ENCODE measurements at regions not wholly inside any gene's neighbourhood (a gene's known extent, or its start where the extent isn't known, plus 50 kb on each side); places are given as distances from the start of the nearest gene placed in this dataset.

DNA sequence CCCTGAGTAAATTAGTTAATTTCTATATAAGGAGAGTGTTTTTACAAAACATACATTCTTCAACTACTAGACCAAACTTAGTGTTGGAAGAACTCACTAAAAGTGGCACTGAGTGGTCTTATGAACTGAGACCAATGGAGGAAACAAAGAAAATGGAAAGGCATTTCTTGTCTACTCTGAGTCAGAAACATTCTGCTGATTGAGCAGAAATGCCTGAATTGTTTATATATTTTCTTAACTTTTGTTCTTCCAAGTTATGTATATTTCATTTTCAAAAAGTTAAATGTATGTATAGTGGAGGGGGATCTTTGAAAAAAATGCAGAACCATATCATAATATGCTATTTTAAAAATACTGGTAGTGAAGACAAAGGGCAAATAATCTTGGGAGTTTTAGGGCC, 320.7 kb downstream of the HGF start:
- TF ChIP-seq RAD21 (IDR thresholded peaks at IDR 0.05; ENCODE audit: low read depth) (no peak), TAF1 (IDR thresholded peaks at IDR 0.05; ENCODE audit: low read depth) (no peak), TEAD4 (IDR thresholded peaks at IDR 0.05) (no peak), TCF12 (IDR thresholded peaks at IDR 0.05; ENCODE audit: low read depth) (no peak)
- TF ChIP-seq, protein P1, sequence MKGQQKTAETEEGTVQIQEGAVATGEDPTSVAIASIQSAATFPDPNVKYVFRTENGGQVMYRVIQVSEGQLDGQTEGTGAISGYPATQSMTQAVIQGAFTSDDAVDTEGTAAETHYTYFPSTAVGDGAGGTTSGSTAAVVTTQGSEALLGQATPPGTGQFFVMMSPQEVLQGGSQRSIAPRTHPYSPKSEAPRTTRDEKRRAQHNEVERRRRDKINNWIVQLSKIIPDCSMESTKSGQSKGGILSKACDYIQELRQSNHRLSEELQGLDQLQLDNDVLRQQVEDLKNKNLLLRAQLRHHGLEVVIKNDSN (IDR thresholded peaks at IDR 0.05) = no peak

DNA sequence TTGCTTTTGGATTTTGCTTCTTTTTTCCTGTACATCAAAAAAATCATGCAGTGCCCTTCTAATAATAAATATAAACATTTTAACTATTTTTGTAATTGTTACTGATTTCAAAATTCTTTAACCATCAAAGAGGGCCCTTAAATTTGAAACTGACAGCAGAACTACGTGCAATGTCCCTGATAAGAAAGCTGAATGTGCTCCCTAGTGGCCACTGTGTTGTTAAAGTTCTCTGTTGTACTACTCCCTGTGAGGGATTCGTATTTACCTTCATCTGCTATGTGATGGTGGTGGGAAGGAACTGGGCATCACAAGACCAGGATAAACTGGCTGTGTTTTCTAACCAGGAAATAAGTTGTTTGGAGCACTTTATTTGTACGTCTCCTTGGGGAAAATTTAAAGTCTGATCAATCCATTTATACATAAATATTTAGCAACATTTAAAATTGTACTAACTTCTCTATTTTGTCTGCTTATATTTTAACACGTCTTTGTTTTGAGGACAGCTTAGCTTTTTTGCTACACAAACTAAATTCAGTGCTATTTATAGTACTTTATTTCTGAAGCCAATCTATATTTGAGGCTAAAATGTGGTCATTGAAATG, 322.4 kb downstream of the HGF start:
- TF ChIP-seq ZBTB7A (IDR thresholded peaks at IDR 0.05; ENCODE audit: low read depth) (no peak), RAD21 (IDR thresholded peaks at IDR 0.05; ENCODE audit: low read depth) (peak; percentile 81)

DNA sequence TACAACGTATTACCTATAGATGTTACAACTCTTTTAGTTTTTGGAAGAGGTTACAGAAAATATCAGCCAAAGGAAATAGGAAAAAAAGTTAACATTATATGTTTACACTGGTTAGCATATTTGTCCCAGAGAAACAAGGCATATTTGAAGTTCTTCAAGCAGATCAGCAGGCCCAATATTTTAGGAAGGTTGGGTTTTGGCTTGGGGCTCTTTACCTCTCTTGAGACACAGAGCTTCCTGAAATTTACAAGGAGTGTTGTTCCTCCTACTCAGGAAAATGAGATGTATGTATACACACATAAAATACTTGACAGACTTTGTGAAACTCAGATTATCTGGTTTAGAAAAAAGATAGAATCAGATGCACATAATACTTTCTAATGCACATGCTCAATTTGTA, 323.6 kb downstream of the HGF start:
- TF ChIP-seq CREB1 (IDR thresholded peaks at IDR 0.05; ENCODE audit: low read depth) = no peak
- no peak for TF ChIP-seq CEBPB (IDR thresholded peaks at IDR 0.05)
- TF ChIP-seq, protein P2, sequence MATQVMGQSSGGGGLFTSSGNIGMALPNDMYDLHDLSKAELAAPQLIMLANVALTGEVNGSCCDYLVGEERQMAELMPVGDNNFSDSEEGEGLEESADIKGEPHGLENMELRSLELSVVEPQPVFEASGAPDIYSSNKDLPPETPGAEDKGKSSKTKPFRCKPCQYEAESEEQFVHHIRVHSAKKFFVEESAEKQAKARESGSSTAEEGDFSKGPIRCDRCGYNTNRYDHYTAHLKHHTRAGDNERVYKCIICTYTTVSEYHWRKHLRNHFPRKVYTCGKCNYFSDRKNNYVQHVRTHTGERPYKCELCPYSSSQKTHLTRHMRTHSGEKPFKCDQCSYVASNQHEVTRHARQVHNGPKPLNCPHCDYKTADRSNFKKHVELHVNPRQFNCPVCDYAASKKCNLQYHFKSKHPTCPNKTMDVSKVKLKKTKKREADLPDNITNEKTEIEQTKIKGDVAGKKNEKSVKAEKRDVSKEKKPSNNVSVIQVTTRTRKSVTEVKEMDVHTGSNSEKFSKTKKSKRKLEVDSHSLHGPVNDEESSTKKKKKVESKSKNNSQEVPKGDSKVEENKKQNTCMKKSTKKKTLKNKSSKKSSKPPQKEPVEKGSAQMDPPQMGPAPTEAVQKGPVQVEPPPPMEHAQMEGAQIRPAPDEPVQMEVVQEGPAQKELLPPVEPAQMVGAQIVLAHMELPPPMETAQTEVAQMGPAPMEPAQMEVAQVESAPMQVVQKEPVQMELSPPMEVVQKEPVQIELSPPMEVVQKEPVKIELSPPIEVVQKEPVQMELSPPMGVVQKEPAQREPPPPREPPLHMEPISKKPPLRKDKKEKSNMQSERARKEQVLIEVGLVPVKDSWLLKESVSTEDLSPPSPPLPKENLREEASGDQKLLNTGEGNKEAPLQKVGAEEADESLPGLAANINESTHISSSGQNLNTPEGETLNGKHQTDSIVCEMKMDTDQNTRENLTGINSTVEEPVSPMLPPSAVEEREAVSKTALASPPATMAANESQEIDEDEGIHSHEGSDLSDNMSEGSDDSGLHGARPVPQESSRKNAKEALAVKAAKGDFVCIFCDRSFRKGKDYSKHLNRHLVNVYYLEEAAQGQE (IDR thresholded peaks at IDR 0.05; ENCODE audit: low read depth) = no peak
- no peak for TF ChIP-seq EGR1 (IDR thresholded peaks at IDR 0.05)
- TF ChIP-seq ZBTB7A (IDR thresholded peaks at IDR 0.05; ENCODE audit: low read depth) = no peak
- no peak for TF ChIP-seq TCF12 (IDR thresholded peaks at IDR 0.05; ENCODE audit: low read depth)
- no peak for TF ChIP-seq EP300 (IDR thresholded peaks at IDR 0.05; ENCODE audit: borderline replicate concordance)
- no peak for TF ChIP-seq YY1 (IDR thresholded peaks at IDR 0.05; ENCODE audit: low read depth)

DNA sequence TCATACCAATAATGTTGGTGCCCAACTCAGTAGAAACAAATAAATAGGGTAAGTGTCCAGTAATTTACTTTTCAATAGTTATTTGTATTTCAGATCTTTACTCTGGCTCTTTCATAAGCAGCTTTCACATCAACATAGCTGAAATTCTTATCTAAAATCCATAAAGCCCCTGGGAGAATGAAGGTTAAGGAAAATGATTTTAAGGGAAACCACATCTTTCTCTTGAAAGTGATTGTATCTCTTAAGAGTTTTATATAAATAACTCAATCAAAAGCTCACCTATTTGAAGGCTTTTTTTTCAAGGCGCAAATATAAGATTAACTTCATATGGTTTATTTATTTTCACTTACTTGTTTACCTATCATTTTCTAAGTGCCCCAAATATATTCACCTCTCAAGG, 324.4 kb downstream of the HGF start:
- TF ChIP-seq, protein P3, sequence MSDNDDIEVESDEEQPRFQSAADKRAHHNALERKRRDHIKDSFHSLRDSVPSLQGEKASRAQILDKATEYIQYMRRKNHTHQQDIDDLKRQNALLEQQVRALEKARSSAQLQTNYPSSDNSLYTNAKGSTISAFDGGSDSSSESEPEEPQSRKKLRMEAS (IDR thresholded peaks at IDR 0.05) = no peak
- TF ChIP-seq EGR1 (IDR thresholded peaks at IDR 0.05) (no peak), CEBPB (IDR thresholded peaks at IDR 0.05) (no peak), YY1 (IDR thresholded peaks at IDR 0.05; ENCODE audit: low read depth) (no peak), EP300 (IDR thresholded peaks at IDR 0.05; ENCODE audit: borderline replicate concordance) (no peak), RAD21 (IDR thresholded peaks at IDR 0.05; ENCODE audit: low read depth) (no peak), FOXM1 (IDR thresholded peaks at IDR 0.05; ENCODE audit: borderline replicate concordance, low read depth) (no peak), ZBTB7A (IDR thresholded peaks at IDR 0.05; ENCODE audit: low read depth) (no peak), NFIC (IDR thresholded peaks at IDR 0.05) (no peak), TEAD4 (IDR thresholded peaks at IDR 0.05) (no peak), TCF12 (IDR thresholded peaks at IDR 0.05; ENCODE audit: low read depth) (no peak), CREB1 (IDR thresholded peaks at IDR 0.05; ENCODE audit: low read depth) (no peak), TAF1 (IDR thresholded peaks at IDR 0.05; ENCODE audit: low read depth) (no peak)
- TF ChIP-seq, protein P1 (IDR thresholded peaks at IDR 0.05) = no peak
- TF ChIP-seq, protein P2 (IDR thresholded peaks at IDR 0.05; ENCODE audit: low read depth) = no peak

DNA sequence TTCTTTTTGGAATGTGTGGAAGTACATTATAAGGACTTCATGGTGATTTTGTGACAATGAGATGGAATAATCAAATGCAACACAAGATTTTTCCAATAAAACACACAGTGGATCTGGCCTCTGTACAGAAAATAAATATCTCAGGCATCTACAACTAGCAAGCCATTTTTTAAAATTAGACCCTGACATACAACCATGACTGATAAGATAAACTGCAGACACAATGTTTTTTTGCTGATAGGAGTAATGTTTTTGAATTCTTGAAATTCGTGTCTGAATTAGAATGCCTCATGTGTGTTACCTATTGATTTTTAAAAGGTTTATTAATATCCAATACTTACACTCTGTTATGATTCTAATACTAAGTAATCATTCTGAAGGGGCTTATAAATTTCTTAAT, 328.1 kb downstream of the HGF start:
- TF ChIP-seq NFIC (IDR thresholded peaks at IDR 0.05) (no peak), FOXM1 (IDR thresholded peaks at IDR 0.05; ENCODE audit: borderline replicate concordance, low read depth) (no peak), EP300 (IDR thresholded peaks at IDR 0.05; ENCODE audit: borderline replicate concordance) (no peak), CREB1 (IDR thresholded peaks at IDR 0.05; ENCODE audit: low read depth) (no peak), ZBTB7A (IDR thresholded peaks at IDR 0.05; ENCODE audit: low read depth) (no peak), YY1 (IDR thresholded peaks at IDR 0.05; ENCODE audit: low read depth) (no peak), EGR1 (IDR thresholded peaks at IDR 0.05) (no peak), TAF1 (IDR thresholded peaks at IDR 0.05; ENCODE audit: low read depth) (no peak), CEBPB (IDR thresholded peaks at IDR 0.05) (no peak), RAD21 (IDR thresholded peaks at IDR 0.05; ENCODE audit: low read depth) (no peak), TCF12 (IDR thresholded peaks at IDR 0.05; ENCODE audit: low read depth) (no peak), TEAD4 (IDR thresholded peaks at IDR 0.05) (no peak)
- TF ChIP-seq, protein P2 (IDR thresholded peaks at IDR 0.05; ENCODE audit: low read depth) = no peak
- TF ChIP-seq, protein P1 (IDR thresholded peaks at IDR 0.05) = no peak
- TF ChIP-seq, protein P3 (IDR thresholded peaks at IDR 0.05) = no peak

All from Ishikawa (cell line).